SIG-M5 (cell line): ENCODE measurements at regions not wholly inside any gene's neighbourhood (a gene's known extent, or its start where the extent isn't known, plus 50 kb on each side); places are given as distances from the start of the nearest gene placed in this dataset.

ENCODE experiments used
- DNase-seq: peaks from one replicate; lab custom pipeline; 2025; lab: John Stamatoyannopoulos, UW

DNA sequence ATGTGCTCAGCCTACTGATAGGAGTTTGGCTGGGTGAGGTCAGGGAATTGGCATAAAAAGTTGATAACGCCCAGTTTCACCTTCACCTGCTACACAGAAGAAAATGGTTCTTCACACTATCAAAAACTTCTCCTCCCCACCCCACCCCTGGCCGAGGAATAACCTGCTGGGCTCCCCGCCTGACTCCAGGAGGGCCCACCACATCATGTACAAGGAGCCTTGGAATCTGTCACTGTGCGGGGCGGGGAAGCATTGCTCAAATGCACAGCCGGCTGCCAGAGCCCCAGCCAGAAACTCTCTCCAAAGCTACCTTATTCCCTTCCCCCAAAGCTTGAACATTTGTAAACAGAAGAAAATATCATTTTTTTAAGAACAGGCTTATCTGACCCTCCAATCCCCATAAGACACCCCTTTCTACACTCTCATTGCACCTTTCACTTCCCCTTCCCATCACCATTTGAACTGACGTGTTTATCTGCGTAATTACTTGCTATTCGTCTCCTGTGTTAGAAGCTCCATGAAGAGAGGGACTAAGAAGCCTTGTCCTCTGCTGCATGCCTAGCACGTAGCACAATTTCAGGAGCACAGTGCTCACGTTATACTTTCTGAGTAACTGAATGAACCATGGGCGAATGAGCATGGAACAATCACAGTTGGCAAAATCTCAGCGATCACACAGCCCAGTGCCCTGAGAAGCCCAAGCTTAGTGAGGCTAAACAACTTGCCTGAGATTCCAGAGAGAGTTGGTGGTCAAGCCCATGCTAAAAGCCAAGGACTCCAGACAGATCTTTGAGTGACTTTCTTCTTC is 82.9 kb downstream of the HES1 start:
- DNase-seq, result no peak

DNA sequence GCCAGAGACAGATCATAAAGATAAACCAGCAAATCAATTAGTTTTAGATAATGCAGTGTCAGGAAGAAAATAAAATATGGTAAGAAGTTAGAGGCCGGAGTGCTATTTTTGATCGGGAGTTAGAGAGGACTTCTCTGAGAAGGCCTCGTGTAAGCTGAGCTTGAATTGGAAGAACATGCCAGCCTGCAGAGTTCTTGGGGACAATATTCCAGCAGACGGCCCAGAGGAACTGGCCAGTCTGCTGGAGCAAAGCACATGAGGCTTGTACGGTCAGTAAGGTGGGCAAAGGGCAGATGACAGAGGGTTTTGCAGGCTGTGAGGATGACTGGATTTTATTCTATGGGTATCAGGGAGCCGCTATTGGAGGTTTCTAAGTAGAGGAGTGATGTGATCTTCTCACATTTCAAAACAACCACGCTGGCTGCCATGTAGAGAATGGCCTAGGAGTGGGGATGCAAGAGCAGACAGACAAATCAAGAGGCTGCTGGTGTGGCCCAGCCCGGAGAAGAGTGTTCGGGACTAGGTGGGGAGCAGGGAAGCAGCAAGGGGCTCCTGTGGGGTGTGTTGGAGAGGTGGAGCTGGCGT is 84.0 kb downstream of the HES1 start:
- no peak for DNase-seq

DNA sequence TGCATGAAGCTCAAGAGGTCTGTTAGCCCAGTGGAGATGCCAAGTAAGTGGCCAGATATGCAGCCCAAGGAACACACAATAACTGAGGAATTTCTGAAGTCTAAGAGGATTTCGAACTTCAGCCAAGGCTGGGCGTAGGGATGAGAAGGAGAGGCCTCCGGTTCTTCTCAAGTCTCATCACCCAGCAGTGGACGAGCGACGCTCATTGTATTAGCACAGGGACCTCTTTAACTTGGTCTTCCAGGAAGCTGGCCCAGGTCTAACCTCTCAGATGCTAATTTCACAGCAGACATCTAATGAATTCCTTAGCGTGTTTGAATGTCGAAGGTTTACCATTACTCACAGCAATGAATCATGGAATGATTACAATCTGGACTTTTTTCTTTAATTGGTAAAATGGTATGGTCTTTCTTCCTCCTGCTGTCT is 85.0 kb downstream of the HES1 start:
- DNase-seq, result no peak

DNA sequence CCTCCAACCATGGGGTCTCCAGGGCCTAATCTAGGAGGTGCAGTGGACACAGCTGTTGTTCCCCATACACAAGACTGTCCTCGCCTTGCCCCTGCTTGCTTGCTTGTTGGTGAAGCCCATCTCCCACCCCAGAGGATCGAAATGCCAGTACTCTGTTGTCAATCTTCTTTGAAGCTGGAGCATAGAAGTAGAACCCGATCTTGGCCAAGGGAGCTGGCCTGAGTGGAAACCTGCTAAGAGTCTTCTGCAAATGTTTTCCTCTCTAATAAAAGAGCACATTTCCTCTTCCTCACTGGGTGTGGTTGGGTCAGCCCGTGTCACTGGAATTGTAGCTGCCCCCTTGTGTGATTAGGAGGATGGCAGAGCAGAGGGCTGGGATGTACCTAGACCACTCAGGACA is 85.4 kb downstream of the HES1 start:
- no peak for DNase-seq

DNA sequence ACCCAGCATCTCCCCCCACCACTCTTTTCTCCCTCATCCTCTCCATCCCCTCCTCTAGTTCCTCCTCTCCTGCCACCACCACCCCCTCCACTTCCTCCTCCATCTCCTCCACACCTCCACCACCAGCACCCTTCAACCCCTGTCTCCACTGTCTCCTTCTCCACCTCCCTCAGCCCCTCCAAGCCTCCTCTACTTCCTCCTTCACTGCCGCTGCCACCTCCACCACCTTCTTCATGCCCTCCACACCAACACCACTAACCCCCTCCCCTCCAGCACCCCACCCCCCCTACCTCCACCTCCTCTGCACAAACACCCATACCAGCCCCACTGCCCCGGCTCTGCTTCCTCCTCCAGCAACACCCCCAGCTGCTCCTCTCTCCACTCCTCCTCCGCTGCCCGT is 88.0 kb downstream of the HES1 start:
- DNase-seq, result no peak

DNA sequence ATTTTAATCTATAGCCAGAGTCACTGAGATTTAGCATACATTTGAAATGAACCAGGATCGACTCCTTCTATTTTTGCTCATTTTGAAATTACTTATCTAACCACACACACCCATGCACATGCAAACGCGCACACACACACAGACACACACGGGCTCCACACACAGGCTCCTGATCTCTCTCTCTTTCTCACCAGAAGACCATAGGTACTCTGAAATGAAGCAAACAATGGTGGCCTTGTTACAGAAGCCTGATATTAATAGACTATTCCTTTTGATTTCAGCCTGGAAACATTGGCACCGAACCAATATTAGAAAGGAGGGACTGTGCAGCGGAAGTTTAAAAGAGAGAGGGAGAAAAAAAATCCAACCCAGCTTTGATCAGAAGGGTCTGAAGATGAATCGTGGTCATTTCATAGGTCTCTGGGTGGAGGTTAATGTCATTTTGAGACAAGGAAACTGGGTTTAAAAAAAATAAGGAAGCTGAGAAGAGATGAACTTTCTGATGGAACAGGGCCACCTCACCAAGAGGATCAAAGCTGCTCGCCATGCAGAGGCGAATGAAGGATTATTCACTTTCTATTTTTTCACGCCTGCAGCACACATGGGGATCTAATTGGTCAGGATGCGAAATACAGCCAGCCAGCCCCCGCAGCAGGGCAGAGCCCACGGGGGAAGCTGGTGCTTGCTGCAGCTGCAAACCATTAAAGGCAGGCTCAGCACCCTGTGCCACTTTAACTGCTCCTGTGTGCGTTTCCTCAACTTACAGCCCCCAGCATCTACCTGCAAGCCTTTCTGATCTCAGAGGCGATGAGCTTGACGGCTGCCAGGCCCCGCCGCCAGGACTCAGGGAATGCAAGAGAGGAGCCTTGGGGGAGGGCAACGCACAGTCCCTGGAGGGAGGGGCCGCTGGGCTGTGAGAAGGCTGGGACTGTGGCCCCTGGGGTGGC is 88.8 kb downstream of the HES1 start:
- DNase-seq, result no peak

DNA sequence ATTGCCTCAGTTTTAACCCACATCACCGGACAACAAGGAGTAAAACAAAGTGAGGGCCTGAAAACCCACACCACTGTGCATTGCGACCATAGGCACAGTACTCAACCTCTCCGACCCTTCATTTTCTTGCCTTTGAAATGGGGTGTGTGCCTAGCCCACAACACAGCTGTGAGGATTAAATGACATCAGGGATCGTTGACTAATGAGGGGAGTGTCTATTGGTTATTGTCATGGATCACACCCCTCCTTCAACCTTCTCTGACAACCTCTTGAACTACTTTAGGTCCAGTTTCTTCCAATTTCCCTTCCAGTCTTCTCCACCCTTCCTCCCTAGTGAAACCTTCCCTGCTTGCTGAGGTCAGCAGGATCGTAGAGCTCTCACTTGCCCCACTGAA is 89.5 kb downstream of the HES1 start:
- no peak for DNase-seq

DNA sequence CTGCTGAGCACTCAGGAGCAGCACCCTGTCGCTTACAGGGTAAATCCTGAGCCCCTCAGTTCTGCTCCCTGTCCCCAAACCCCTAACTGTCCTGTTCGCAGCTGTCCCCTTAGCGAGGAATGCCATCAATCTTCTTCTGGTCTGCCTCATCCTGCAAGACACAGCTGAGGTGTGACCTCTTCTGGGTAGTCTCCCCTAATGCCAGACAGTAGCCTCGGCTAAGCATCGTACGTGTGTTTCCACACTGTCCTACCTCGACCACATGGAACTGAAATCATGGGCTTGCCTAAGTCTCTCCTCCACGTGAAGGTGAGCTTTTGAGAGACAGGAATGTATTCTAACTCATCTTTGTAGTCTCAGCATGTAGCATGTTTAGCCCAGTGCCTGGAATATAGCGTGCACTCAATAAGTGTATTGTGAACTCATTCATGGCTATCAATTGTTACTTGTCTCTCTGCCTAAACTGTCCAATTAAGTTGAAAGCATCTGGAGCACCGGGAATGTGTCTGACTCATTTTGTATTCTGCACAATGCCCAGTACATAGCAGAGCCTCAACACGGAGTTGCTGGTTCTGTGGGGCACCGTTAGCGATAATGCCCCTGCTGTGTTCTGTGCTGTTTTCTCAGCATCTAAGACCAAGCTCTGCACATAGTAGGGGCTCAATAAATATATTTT is 90.2 kb downstream of the HES1 start:
- DNase-seq, result no peak

DNA sequence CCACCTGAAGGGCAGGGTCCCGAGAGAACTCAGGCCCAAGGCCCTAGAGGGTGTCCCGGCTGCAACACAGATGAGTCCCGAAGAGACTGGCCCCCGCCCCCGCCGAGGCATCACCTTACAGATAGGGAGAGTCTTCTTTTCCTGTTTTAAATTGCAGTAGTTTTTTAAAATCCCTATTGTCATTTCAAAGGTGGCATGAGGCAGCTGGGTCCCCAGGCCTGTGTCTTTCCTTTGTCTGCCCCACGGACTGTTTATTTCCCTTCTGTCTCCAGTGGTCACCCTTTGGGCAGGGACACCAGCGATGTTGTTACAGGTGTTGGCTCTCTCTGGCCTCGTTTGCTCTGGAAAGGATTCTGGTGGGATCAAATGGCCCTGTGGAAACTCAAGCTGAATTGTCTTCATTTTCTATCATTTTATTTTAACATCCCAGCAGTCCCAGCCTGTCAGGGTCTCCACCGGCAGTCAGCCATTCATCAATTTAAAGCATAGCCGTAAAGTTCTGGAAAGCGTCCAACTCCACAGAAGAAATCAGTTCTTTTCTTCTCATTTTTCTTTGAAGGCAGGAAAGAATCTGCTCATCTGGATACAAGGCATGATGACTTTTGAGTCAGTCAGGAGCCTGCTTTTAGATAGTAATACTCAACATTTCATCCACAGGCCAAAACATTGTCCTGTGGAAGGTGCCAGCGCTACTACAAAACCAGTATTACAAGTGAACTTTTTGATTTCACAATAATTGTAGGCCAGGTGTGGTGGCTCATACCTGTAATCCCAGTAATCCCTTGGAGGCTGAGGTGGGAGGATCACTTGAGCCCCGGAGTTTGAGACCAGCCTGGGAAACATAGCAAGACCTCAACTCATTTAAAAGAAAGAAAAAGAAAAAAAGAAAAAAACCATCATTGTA is 96.2 kb downstream of the HES1 start:
- no peak for DNase-seq

DNA sequence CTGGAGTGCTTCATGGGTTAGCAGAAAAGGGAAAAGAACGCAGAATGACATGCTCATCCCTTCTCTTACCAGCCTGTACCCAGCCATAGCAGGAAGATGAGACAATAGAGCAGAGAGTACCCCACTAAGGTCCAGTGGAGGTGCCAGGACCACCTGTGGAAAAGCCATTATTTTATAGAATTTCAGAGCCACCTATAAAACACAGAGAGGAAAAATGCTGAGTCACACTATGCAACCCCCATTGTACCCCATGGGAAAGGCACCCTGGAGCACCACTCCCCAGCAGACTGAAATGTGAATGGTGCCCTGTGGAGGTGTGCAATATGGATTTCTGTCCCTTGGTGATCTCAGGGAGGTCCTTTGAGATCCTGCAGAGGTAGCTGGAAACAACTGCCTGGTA is 97.2 kb downstream of the HES1 start:
- no peak for DNase-seq

DNA sequence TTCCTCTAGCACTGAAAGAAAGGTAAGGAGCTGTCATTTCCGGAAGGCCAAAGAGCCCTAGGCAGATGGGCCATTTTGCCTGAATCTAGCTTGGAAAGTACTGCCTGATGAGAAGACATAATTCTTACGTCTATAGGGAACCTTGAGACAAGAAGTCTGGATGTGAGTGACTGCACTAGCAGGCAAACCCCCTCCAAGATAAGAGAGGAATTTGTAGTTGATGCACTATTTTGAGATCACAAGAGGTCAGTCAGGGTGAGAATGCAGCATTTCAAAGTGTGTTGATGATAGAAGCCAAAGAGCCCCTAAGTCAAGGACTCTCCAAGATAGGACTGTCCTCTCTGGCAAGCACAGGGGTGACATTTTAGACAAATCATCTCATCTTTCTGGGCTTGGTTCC is 99.2 kb downstream of the HES1 start:
- no peak for DNase-seq

DNA sequence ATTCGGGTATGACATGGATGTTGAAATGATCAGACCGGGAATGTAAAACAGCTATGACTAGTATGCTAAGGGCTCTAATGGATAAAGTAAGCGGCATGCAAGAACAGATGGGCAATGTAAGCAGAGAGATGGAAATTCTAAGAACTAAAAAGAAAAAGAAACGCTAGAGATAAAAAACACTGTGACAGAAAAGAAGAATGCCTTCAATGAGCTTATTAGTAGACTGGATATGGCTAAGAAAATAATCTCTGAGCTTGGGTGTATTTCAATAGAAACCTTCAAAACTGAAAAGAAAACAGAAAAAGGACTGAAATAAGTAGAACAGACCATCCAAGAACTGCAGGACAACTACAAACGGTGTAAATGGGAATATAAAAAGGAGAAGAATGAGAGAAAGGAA is 101.2 kb downstream of the HES1 start:
- no peak for DNase-seq

DNA sequence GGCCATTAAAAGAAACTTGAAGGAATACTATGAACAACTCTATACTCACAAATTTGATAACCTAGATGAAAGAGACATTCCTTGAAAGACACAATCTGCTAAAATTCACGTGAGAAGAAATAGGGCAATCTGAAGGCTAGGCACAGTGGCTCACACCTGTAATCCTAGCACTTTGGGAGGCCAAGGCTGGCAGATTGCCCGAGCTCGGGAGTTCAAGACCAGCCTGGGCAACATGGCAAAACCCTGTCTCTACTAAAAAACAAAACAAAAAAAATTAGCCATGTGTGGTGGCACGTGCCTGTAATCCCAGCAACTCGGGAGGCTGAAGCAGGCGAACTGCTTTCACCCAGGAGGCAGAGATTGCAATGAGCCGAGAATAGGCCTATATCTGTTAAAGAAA is 104.8 kb downstream of the HES1 start:
- DNase-seq, result no peak

DNA sequence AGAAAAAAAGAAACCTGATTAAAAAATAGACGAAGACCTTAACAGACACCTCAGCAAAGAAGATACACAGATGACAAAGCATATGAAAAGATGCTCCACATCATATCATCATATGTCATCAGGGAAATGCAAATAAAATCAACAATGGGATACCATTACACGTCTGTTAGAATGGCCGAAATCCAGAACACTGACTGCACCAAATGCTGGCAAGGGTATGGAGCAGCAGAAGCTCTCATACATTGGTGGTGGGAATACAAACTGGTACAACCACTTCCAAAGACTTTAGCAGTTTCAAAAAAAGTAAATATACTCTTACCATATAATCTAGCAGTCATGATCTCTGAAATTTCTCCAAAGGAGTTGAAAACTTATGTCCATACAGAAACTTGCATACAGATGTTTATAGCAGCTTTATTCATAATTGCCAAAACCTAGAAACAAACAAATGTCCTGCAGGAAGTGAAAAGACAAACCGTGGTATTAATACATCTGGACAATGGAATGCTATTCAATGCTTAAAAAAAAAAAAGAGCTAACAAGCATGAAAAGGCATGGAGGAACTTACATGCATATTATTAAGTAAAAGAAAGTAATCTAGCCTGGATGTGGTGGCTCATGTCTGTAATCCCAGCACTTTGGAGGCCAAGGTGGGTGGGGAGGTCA is 107.4 kb downstream of the HES1 start:
- DNase-seq, result no peak

DNA sequence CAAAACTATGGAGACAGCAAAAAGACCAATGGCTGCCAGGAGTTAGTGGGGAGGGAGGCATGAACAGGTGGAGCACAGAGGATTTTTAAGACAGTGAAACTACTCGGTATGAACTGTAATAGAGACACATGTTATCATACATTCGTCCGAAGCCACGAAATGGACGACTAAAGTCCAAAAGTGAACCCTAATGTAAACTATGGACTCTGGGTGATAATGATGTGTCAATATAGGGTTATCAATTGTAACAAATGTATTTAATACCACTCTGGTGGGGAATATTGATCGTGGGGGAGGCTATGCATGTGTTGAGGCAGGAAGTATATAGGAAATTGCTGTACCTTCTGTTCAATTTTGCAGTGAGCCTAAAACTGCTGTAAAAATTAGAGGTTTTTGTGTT is 107.0 kb downstream of the CPN2 start:
- no peak for DNase-seq

DNA sequence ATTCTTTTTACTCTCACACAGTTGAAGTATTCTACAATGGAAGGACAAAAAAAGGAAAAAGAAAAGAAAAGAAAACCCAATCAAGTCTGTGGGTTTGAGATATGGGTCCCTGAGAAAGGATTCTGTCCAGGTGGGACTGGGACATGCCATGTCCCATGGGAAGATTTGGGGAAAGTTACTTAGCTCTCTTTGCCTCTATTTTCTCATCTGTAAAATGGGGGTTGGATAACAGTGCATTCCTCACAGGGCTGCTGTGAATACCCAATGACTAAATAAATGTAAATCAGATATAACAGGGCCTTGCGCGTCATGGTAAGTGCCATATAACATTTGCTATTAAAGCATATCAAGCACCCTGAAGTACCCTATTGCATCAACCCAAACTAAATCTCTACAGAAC is 105.7 kb downstream of the CPN2 start:
- no peak for DNase-seq

DNA sequence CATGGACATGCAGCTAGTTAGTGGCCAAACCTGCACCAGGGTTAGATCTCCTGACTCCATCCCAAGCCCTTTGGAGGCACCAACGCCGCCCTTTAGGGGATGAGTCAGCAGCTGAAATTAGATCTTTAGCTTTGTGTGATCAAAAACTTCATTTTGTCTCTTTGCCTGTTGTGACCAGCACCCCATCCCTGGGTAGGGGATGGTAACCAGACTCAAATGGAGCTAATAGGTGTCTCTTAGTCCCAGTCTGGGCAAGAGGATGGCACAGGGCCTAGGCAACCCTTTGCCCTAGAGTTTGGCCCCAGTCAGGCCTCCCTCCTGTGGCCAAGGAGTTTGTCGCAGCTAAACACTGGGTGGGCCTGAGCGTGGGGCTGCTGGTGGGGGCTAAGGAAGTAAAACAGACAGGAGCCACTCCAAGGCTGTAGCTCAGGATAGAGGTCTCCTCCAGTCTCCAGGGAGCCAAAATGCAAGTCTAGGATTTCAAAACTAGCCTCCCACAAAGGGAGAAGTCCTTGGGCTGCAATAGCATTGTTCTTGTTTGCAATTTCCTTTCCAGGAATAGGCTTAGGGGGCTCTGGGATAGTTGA is 105.1 kb downstream of the CPN2 start:
- no peak for DNase-seq

DNA sequence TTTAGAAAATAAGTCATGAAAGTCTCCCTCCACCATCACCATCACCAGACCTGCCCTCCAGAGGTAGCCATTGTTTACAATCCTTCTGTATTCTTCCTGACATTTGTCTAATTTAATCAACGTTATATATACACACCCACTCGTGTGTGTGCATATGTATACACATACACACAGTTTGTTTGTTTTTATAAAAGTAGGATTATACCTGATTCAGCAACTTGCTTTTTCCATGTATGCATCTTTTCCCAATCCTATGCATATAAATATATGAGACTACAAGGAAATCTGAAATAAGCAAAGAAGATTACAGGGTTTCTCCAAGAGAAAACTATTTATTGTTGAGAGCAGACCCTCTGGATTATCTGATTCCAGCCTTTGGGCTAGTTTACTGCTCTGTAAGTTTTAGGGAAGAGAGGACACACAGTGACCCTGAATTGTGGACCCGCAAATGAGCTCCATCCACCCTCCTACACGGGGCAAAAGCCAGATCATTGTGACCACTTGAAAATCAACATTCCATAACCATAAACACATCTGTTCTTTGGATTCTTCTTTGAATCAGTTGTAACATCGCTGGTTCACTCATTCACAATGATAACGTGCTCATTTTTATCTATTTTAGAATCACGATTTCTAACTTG is 104.3 kb downstream of the CPN2 start:
- no peak for DNase-seq

DNA sequence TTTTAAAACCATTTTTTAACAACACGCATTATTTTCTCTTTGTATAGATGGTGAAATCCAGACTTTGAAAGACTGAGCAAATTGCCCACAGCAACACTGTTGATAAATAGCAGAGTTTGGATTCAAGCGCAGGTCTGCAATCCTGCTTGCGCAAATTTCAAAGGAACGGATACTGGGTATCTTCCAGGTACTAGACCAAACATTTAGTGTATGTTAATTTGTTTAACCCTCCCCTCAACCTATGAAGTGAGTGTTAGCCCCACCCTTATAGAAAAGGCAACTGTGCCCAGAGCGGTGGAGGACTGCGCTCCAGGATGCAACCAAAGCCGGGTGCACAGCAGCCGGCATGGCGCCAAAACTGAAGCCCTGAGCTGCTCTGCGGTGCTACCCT is 103.8 kb downstream of the CPN2 start:
- no peak for DNase-seq
